ENCODE measurements at regions not wholly inside any gene's neighbourhood (a gene's known extent, or its start where the extent isn't known, plus 50 kb on each side); places are given as distances from the start of the nearest gene placed in this dataset.

DNA sequence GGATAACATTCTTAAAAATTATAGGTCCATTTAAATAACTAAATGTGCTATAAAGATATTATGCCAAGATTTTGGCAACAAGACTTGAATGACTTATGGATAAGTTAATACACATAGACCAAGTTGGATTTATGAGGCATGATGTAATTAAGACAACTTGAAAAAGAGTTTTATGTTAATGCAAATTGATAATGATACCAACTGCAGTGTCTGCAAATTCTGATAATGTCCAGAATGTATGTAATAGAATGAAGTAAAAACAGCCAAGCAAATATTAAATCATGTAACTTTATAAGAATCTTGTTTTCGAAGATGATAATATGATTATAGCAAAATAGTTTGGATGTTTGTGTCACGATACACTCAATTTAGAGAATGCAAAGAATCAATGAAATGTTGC, 868.3 kb downstream of the DNAJB9 start:
- H3K27me3 ChIP-seq (ENCODE audit: control insufficient read depth in 4 of 4, insufficient read depth in 4 of 4, low read length in 3 of 4) = no peaks in the 10 kb centered on the region
- no peaks in the 10 kb centered on the region for H3K9me3 ChIP-seq (ENCODE audit: control insufficient read depth in 4 of 4, low read length in 3 of 4)
- no peaks in the 10 kb centered on the region for H3K36me3 ChIP-seq (ENCODE audit: control insufficient read depth in 4 of 4, insufficient read depth in 3 of 4, low read depth in 1 of 4, low read length in 3 of 4)
- TF ChIP-seq, protein P1, sequence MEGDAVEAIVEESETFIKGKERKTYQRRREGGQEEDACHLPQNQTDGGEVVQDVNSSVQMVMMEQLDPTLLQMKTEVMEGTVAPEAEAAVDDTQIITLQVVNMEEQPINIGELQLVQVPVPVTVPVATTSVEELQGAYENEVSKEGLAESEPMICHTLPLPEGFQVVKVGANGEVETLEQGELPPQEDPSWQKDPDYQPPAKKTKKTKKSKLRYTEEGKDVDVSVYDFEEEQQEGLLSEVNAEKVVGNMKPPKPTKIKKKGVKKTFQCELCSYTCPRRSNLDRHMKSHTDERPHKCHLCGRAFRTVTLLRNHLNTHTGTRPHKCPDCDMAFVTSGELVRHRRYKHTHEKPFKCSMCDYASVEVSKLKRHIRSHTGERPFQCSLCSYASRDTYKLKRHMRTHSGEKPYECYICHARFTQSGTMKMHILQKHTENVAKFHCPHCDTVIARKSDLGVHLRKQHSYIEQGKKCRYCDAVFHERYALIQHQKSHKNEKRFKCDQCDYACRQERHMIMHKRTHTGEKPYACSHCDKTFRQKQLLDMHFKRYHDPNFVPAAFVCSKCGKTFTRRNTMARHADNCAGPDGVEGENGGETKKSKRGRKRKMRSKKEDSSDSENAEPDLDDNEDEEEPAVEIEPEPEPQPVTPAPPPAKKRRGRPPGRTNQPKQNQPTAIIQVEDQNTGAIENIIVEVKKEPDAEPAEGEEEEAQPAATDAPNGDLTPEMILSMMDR (IDR thresholded peaks at IDR 0.05; ENCODE audit: low read depth, low read length, missing input control) = no peak
- TF ChIP-seq SP1 (IDR thresholded peaks at IDR 0.05) (no peak), TAF1 (conservative IDR thresholded peaks at IDR 0.05) (no peak), NR2F2 (IDR thresholded peaks at IDR 0.05) (no peak), GABPA (IDR thresholded peaks at IDR 0.05 in 1 of 2, conservative IDR thresholded peaks at IDR 0.05 in 1 of 2) (no peak), RAD21 (IDR thresholded peaks at IDR 0.05) (no peak), YY1 (IDR thresholded peaks at IDR 0.05) (no peak), EGR1 (IDR thresholded peaks at IDR 0.05; ENCODE audit: low read depth in 2 of 2) (no peak)
- TF ChIP-seq, protein P2, sequence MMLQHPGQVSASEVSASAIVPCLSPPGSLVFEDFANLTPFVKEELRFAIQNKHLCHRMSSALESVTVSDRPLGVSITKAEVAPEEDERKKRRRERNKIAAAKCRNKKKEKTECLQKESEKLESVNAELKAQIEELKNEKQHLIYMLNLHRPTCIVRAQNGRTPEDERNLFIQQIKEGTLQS (IDR thresholded peaks at IDR 0.05) = no peak
- TF ChIP-seq, protein P3, sequence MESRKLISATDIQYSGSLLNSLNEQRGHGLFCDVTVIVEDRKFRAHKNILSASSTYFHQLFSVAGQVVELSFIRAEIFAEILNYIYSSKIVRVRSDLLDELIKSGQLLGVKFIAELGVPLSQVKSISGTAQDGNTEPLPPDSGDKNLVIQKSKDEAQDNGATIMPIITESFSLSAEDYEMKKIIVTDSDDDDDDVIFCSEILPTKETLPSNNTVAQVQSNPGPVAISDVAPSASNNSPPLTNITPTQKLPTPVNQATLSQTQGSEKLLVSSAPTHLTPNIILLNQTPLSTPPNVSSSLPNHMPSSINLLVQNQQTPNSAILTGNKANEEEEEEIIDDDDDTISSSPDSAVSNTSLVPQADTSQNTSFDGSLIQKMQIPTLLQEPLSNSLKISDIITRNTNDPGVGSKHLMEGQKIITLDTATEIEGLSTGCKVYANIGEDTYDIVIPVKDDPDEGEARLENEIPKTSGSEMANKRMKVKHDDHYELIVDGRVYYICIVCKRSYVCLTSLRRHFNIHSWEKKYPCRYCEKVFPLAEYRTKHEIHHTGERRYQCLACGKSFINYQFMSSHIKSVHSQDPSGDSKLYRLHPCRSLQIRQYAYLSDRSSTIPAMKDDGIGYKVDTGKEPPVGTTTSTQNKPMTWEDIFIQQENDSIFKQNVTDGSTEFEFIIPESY (IDR thresholded peaks at IDR 0.05) = no peak
- TF ChIP-seq, protein P4, sequence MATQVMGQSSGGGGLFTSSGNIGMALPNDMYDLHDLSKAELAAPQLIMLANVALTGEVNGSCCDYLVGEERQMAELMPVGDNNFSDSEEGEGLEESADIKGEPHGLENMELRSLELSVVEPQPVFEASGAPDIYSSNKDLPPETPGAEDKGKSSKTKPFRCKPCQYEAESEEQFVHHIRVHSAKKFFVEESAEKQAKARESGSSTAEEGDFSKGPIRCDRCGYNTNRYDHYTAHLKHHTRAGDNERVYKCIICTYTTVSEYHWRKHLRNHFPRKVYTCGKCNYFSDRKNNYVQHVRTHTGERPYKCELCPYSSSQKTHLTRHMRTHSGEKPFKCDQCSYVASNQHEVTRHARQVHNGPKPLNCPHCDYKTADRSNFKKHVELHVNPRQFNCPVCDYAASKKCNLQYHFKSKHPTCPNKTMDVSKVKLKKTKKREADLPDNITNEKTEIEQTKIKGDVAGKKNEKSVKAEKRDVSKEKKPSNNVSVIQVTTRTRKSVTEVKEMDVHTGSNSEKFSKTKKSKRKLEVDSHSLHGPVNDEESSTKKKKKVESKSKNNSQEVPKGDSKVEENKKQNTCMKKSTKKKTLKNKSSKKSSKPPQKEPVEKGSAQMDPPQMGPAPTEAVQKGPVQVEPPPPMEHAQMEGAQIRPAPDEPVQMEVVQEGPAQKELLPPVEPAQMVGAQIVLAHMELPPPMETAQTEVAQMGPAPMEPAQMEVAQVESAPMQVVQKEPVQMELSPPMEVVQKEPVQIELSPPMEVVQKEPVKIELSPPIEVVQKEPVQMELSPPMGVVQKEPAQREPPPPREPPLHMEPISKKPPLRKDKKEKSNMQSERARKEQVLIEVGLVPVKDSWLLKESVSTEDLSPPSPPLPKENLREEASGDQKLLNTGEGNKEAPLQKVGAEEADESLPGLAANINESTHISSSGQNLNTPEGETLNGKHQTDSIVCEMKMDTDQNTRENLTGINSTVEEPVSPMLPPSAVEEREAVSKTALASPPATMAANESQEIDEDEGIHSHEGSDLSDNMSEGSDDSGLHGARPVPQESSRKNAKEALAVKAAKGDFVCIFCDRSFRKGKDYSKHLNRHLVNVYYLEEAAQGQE (IDR thresholded peaks at IDR 0.05) = no peak
- TF ChIP-seq, protein P5, sequence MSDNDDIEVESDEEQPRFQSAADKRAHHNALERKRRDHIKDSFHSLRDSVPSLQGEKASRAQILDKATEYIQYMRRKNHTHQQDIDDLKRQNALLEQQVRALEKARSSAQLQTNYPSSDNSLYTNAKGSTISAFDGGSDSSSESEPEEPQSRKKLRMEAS (IDR thresholded peaks at IDR 0.05) = no peak
- no peak overlapping the region for H3K27ac ChIP-seq (ENCODE audit: low read depth in 1 of 2, low read length in 2 of 2)
- 85% methylated on average over 2 of the region's 2 CpGs for WGBS
- no peak overlapping the region for H3K9ac ChIP-seq (ENCODE audit: low read depth in 1 of 2, low read length in 2 of 2)
- no peaks in the 10 kb centered on the region for H3K4me1 ChIP-seq (ENCODE audit: control insufficient read depth in 4 of 4, insufficient read depth in 4 of 4, low read length in 3 of 4)
- no peak for DNase-seq (ENCODE audit: low spot score)
- no peak overlapping the region for H3K4me3 ChIP-seq (ENCODE audit: low read depth in 1 of 3, low read length in 3 of 3)

DNA sequence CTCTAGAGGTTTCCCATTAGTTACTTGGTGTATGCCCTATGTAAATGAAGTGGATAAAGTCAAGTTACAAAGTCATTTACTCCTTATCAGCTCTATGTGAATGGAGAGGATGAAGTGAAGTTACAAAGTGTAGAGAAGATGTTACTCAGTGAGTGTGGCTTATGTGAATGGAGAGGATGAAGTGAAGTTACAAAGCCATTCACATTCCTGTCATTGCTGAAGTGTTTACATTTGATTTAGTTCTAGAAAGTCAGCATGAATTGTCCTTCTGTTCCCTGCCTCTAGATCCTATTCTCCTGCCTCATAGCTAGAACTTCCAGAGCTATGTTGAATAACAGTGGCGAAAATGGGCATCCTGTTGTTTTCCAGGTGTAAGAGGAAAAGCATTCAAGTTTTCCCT, 880.1 kb downstream of the DNAJB9 start:
- no peak overlapping the region for H3K4me3 ChIP-seq (ENCODE audit: low read depth in 1 of 3, low read length in 3 of 3)

More for the DNA sequence above, 880.1 kb downstream of the DNAJB9 start:
- no peaks in the 10 kb centered on the region for H3K4me1 ChIP-seq (ENCODE audit: control insufficient read depth in 4 of 4, insufficient read depth in 4 of 4, low read length in 3 of 4)
- no peak for DNase-seq (ENCODE audit: low spot score)
- H3K9ac ChIP-seq (ENCODE audit: low read depth in 1 of 2, low read length in 2 of 2) = no peak overlapping the region
- TF ChIP-seq, protein P3 (IDR thresholded peaks at IDR 0.05) = no peak
- 80% methylated on average over 1 of the region's 1 CpG for WGBS
- H3K27me3 ChIP-seq (ENCODE audit: control insufficient read depth in 4 of 4, insufficient read depth in 4 of 4, low read length in 3 of 4) = no peaks in the 10 kb centered on the region
- no peaks in the 10 kb centered on the region for H3K9me3 ChIP-seq (ENCODE audit: control insufficient read depth in 4 of 4, low read length in 3 of 4)
- no peak overlapping the region for H3K27ac ChIP-seq (ENCODE audit: low read depth in 1 of 2, low read length in 2 of 2)
- no peaks in the 10 kb centered on the region for H3K36me3 ChIP-seq (ENCODE audit: control insufficient read depth in 4 of 4, insufficient read depth in 3 of 4, low read depth in 1 of 4, low read length in 3 of 4)

Measured in liver (tissue), 8 donors.